SK-N-SH (cell line): ENCODE measurements at regions not wholly inside any gene's neighbourhood (a gene's known extent, or its start where the extent isn't known, plus 50 kb on each side); places are given as distances from the start of the nearest gene placed in this dataset.

Experiments
- GABPA ChIP-seq: IDR thresholded peaks from 2 replicates; pipeline ENCODE4 v1.4.0; 2012; ENCODE audit warnings: low read depth, mild to moderate bottlenecking
- POLR2AphosphoS5 ChIP-seq: IDR thresholded peaks from 2 replicates; pipeline ENCODE4 v1.6.1; 2012; ENCODE audit warnings: low read depth, low read length
- SIN3A ChIP-seq: IDR thresholded peaks from 2 replicates; pipeline ENCODE4 v1.6.1; 2012; ENCODE audit warnings: low read depth, mild to moderate bottlenecking, low read length, moderate library complexity, borderline replicate concordance
- TAF1 ChIP-seq: IDR thresholded peaks from 2 replicates; pipeline ENCODE4 v1.6.1; 2012; ENCODE audit warnings: low read depth, mild to moderate bottlenecking, low read length, moderate library complexity, borderline replicate concordance
- TF ChIP-seq, protein P1 (sequence below): fragments of 150-350 bp; IDR thresholded peaks from 2 replicates; pipeline ENCODE4 v1.6.1; 2017; ENCODE audit warnings: antibody characterized with exemption, low read length, low read depth, borderline replicate concordance
- TF ChIP-seq, protein P2 (sequence below): fragments of 200-600 bp; sonication (generic); IDR thresholded peaks from 2 replicates; pipeline ENCODE4 v1.6.1; 2017; ENCODE audit warnings: antibody characterized with exemption, mild to moderate bottlenecking, moderate library complexity
- TF ChIP-seq, protein P3 (sequence below): IDR thresholded peaks from 2 replicates; pipeline ENCODE4 v1.4.0; 2012; ENCODE audit warnings: low read depth

DNA sequence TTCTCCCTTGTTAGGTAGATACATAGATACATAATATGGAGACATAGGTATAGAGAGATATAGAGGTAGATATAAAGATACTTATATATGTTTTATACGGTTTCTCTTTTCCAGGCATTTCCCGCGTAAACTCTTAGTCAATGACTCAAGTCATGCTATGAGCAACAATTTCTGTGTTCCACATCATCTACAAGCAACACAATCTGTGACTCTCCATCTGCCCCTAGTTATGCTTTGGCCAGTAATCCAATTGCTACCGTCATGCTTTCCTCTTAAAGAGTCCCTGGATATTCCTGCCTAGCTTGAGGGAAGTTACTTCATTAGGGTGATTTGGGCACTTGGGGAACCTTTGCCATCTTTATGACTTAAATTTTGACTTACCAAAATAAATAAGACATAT is 129.0 kb upstream of the ADAMTS16 start:
- no peak for TF ChIP-seq GABPA
- no peak for TF ChIP-seq POLR2AphosphoS5
- TF ChIP-seq, protein P1, sequence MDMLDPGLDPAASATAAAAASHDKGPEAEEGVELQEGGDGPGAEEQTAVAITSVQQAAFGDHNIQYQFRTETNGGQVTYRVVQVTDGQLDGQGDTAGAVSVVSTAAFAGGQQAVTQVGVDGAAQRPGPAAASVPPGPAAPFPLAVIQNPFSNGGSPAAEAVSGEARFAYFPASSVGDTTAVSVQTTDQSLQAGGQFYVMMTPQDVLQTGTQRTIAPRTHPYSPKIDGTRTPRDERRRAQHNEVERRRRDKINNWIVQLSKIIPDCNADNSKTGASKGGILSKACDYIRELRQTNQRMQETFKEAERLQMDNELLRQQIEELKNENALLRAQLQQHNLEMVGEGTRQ, result no peak
- no peak for TF ChIP-seq SIN3A
- no peak for TF ChIP-seq TAF1
- TF ChIP-seq, protein P2, sequence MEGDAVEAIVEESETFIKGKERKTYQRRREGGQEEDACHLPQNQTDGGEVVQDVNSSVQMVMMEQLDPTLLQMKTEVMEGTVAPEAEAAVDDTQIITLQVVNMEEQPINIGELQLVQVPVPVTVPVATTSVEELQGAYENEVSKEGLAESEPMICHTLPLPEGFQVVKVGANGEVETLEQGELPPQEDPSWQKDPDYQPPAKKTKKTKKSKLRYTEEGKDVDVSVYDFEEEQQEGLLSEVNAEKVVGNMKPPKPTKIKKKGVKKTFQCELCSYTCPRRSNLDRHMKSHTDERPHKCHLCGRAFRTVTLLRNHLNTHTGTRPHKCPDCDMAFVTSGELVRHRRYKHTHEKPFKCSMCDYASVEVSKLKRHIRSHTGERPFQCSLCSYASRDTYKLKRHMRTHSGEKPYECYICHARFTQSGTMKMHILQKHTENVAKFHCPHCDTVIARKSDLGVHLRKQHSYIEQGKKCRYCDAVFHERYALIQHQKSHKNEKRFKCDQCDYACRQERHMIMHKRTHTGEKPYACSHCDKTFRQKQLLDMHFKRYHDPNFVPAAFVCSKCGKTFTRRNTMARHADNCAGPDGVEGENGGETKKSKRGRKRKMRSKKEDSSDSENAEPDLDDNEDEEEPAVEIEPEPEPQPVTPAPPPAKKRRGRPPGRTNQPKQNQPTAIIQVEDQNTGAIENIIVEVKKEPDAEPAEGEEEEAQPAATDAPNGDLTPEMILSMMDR, result no peak
- TF ChIP-seq, protein P3, sequence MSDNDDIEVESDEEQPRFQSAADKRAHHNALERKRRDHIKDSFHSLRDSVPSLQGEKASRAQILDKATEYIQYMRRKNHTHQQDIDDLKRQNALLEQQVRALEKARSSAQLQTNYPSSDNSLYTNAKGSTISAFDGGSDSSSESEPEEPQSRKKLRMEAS, result no peak
